ENCODE measurements at regions not wholly inside any gene's neighbourhood (a gene's known extent, or its start where the extent isn't known, plus 50 kb on each side); places are given as distances from the start of the nearest gene placed in this dataset.
"Not testable (repeated sequence)": the region's sequence is repeated elsewhere in the genome, so short reads cannot be mapped to it uniquely, and the experiment has no call there.

DNA sequence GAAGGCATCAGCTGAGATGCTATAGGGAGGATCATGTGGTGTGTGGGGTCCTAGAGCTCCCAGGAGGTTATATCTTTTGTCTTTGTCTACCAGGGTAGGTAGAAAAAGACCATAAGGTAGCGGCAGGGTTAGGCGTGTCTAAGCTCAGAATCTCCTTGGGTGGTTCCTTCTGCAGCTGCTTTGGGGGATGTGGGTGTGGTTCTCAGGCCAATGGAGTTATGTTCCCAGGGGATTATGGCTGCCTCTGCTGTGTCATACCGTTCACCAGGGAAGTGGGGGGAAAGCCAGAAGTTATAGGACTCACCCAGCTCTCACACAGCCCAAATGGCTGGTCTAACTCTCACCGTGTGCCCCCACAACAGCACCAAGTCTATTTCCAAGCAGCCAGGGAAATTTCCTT, 107.4 kb upstream of the ADGRB3 start:
- Histone ChIP-seq H3K9ac (no peak overlapping the region), H3K27me3 (ENCODE audit: insufficient read depth, low read depth) (no peaks in the 10 kb centered on the region), H3K4me3 (IDR thresholded peaks at IDR 0.05; ENCODE audit: insufficient read depth, low read depth, low read length) (no peak overlapping the region), H3K27ac (no peak overlapping the region), H3K4me1 (ENCODE audit: low read depth, poor library complexity, severe bottlenecking) (no peaks in the 10 kb centered on the region), H2AFZ (ENCODE audit: low read depth) (no peak overlapping the region), H3K36me3 (ENCODE audit: insufficient read depth) (no peaks in the 10 kb centered on the region), H3K79me2 (ENCODE audit: insufficient read depth, low read depth) (no peaks in the 10 kb centered on the region), H4K20me1 (ENCODE audit: insufficient read depth) (no peaks in the 10 kb centered on the region), H3K4me2 (no peak overlapping the region)
- TF ChIP-seq, protein P1, sequence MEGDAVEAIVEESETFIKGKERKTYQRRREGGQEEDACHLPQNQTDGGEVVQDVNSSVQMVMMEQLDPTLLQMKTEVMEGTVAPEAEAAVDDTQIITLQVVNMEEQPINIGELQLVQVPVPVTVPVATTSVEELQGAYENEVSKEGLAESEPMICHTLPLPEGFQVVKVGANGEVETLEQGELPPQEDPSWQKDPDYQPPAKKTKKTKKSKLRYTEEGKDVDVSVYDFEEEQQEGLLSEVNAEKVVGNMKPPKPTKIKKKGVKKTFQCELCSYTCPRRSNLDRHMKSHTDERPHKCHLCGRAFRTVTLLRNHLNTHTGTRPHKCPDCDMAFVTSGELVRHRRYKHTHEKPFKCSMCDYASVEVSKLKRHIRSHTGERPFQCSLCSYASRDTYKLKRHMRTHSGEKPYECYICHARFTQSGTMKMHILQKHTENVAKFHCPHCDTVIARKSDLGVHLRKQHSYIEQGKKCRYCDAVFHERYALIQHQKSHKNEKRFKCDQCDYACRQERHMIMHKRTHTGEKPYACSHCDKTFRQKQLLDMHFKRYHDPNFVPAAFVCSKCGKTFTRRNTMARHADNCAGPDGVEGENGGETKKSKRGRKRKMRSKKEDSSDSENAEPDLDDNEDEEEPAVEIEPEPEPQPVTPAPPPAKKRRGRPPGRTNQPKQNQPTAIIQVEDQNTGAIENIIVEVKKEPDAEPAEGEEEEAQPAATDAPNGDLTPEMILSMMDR (conservative IDR thresholded peaks at IDR 0.05; ENCODE audit: low read depth, low read length): no peak

DNA sequence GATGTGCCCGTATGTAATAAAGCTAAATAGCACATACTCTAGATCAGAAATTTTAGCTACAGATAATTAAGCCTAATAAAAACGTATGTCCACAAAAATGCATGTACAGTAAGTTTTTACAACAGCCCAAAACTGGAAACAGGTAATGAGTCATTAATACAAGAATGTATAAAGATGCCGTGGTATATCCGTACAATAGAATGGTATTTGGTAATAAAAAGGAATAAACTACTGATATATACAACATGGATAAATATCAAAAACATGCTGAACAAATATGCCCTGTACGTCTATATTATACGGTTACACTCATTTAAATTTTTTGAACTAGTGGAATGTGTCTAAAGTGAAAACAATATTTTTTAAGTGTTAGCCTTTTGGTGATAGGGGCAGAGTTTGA, 128.2 kb upstream of the ADGRB3 start:
- TF ChIP-seq, protein P1 (conservative IDR thresholded peaks at IDR 0.05; ENCODE audit: low read depth, low read length): no peak
- H2AFZ ChIP-seq (ENCODE audit: low read depth): no peak overlapping the region
- no peak overlapping the region for H3K27ac ChIP-seq
- H3K36me3 ChIP-seq (ENCODE audit: insufficient read depth): no peaks in the 10 kb centered on the region
- H3K4me1 ChIP-seq (ENCODE audit: low read depth, poor library complexity, severe bottlenecking): no peaks in the 10 kb centered on the region
- H3K27me3 ChIP-seq (ENCODE audit: insufficient read depth, low read depth): no peaks in the 10 kb centered on the region
- no peaks in the 10 kb centered on the region for H3K79me2 ChIP-seq (ENCODE audit: insufficient read depth, low read depth)
- no peak overlapping the region for H3K9ac ChIP-seq
- H3K4me3 ChIP-seq (IDR thresholded peaks at IDR 0.05; ENCODE audit: insufficient read depth, low read depth, low read length): no peak overlapping the region
- no peak overlapping the region for H3K4me2 ChIP-seq
- no peaks in the 10 kb centered on the region for H4K20me1 ChIP-seq (ENCODE audit: insufficient read depth)

DNA sequence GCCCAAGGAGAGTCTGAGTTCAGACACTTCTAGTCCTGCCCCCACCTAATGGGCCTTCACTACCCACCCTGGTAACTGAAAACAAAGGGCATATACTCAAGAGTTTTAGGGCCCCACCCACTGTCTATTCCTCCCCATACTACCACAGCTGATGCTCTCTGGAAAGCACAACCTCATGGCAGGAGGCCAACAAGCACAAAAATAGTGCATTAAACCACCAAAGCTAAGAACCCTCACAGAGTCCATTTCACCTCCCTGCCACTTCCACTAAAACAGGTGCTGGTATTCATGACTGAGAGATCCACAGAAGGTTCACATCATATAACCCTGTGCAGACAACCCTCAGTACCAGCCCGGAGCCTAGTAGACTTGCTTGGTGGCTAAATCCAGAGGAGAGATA, 132.1 kb upstream of the ADGRB3 start:
- Histone ChIP-seq H3K4me2 (no peak overlapping the region), H3K27ac (no peak overlapping the region), H4K20me1 (ENCODE audit: insufficient read depth) (no peaks in the 10 kb centered on the region), H3K4me1 (ENCODE audit: low read depth, poor library complexity, severe bottlenecking) (no peaks in the 10 kb centered on the region), H3K79me2 (ENCODE audit: insufficient read depth, low read depth) (no peaks in the 10 kb centered on the region), H3K4me3 (IDR thresholded peaks at IDR 0.05; ENCODE audit: insufficient read depth, low read depth, low read length) (no peak overlapping the region), H2AFZ (ENCODE audit: low read depth) (no peak overlapping the region), H3K27me3 (ENCODE audit: insufficient read depth, low read depth) (no peaks in the 10 kb centered on the region), H3K9ac (no peak overlapping the region), H3K36me3 (ENCODE audit: insufficient read depth) (no peaks in the 10 kb centered on the region)
- TF ChIP-seq, protein P1 (conservative IDR thresholded peaks at IDR 0.05; ENCODE audit: low read depth, low read length): no peak

DNA sequence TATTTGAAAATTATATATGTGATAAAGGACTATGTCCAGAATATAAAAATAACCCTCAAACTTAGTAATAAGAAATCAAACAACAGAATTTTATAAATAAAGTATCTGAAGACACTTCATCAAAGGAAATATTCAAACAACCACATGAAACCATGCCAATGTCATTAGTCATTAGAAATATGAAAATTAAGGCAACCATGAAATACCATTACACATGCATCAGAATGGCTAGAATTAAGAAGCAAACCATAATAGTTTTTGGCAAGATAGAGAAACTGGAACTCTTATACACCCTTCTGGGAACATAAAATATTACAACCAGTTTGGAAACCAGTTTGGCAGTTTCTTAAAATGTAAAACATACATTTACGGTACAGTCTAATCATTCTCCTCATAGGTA, 137.2 kb upstream of the ADGRB3 start:
- TF ChIP-seq, protein P1 (conservative IDR thresholded peaks at IDR 0.05; ENCODE audit: low read depth, low read length): no peak
- no peaks in the 10 kb centered on the region for H3K4me1 ChIP-seq (ENCODE audit: low read depth, poor library complexity, severe bottlenecking)
- H3K4me2 ChIP-seq: no peak overlapping the region
- no peaks in the 10 kb centered on the region for H3K79me2 ChIP-seq (ENCODE audit: insufficient read depth, low read depth)
- no peak overlapping the region for H3K4me3 ChIP-seq (IDR thresholded peaks at IDR 0.05; ENCODE audit: insufficient read depth, low read depth, low read length)
- H3K27ac ChIP-seq: no peak overlapping the region
- no peaks in the 10 kb centered on the region for H3K36me3 ChIP-seq (ENCODE audit: insufficient read depth)
- no peak overlapping the region for H2AFZ ChIP-seq (ENCODE audit: low read depth)
- H3K9ac ChIP-seq: no peak overlapping the region
- no peaks in the 10 kb centered on the region for H4K20me1 ChIP-seq (ENCODE audit: insufficient read depth)
- no peaks in the 10 kb centered on the region for H3K27me3 ChIP-seq (ENCODE audit: insufficient read depth, low read depth)

DNA sequence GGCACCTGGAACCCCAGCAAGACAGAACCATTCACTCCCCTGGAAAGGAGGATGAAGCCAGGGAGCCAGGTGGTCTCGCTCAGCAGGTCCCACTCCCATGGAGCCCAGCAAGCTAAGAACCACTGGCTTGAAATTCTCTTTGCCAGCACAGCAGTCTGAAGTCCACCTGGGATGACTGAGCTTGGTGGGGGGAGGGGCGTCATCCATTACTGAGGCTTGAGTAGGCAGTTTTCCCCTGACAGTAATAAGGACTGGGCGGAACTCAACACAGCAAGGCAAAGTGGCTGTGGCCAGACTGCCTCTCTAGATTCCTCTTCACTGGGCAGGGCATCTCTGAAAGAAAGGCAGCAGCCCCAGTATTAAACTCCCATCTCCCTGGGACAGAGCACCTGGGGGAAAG, 140.2 kb upstream of the ADGRB3 start:
- H3K27ac ChIP-seq; H3K4me1 ChIP-seq (ENCODE audit: low read depth, poor library complexity, severe bottlenecking); H4K20me1 ChIP-seq (ENCODE audit: insufficient read depth); H3K4me3 ChIP-seq (IDR thresholded peaks at IDR 0.05; ENCODE audit: insufficient read depth, low read depth, low read length); H3K79me2 ChIP-seq (ENCODE audit: insufficient read depth, low read depth); H3K36me3 ChIP-seq (ENCODE audit: insufficient read depth); H2AFZ ChIP-seq (ENCODE audit: low read depth); H3K9ac ChIP-seq; H3K4me2 ChIP-seq; H3K27me3 ChIP-seq (ENCODE audit: insufficient read depth, low read depth): not testable (repeated sequence)
